ENCODE measurements at regions not wholly inside any gene's neighbourhood (a gene's known extent, or its start where the extent isn't known, plus 50 kb on each side); places are given as distances from the start of the nearest gene placed in this dataset.
"Not testable (repeated sequence)": the region's sequence is repeated elsewhere in the genome, so short reads cannot be mapped to it uniquely, and the experiment has no call there.

DNA sequence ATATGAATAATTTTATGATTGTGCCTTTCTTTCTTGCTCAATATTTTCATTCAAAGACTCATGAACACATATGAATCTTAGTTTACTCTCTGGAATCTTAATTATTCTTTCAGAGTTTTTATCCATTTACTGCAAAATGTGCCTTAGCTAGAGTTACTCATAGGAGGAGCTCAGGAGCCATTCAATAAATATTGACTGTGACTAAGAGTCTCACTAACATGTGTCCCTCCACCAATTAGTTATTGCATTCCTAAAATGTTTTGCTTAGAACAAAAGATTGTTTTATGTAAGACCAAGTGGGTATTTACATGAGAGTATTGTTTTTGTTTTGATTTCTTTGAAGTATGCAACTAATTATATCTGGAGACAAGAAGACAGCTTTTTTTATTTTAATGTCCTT lies 218.4 kb upstream of the MAST4 start:
- Mint-ChIP-seq H3K4me1 (no peaks in the 10 kb centered on the region), H3K27ac (no peak overlapping the region), H3K4me3 (no peak overlapping the region), H3K9me3 (peaks cover 0 to 19% (median 4%) of the 10 kb centered on the region in 3 donors), H3K36me3 (no peaks in the 10 kb centered on the region), H3K27me3 (peaks cover 16 to 17% of the 10 kb centered on the region in 2 donors)
- no peak for DNase-seq
- ChIA-PET POLR2A (no interaction called here), CTCF (no interaction called here)
- ATAC-seq (replicated peaks in 1 of 4), result no peak
- Histone ChIP-seq H3K27ac (ENCODE audit: low read length) (no peak overlapping the region), H3K27me3 (replicated peaks in 1 of 2; ENCODE audit: control insufficient read depth in 2 of 2, extremely low read depth in 1 of 2, insufficient read depth in 2 of 2, low read length in 1 of 2) (peaks cover 0 to 19% of the 10 kb centered on the region in 2 experiments), H3K36me3 (ENCODE audit: control insufficient read depth in 2 of 2, extremely low read depth in 1 of 2, insufficient read depth in 1 of 2, low read length in 1 of 2) (no peaks in the 10 kb centered on the region), H3K4me3 (ENCODE audit: control insufficient read depth in 1 of 2, extremely low read depth in 1 of 2, low read length in 1 of 2) (no peak overlapping the region), H3K4me1 (ENCODE audit: control insufficient read depth in 1 of 2, extremely low read depth in 1 of 2, insufficient read depth in 2 of 2, low read length in 2 of 2) (no peaks in the 10 kb centered on the region), H3K9me3 (no peaks in the 10 kb centered on the region)

GRCh38 chr5:66378407-66378806 lies 217.8 kb upstream of the MAST4 start:
- Mint-ChIP-seq H3K4me3 (no peak overlapping the region), H3K4me1 (no peaks in the 10 kb centered on the region), H3K27ac (no peak overlapping the region), H3K9me3 (peaks cover 0 to 19% (median 4%) of the 10 kb centered on the region in 3 donors), H3K27me3 (peaks cover 16 to 17% of the 10 kb centered on the region in 2 donors), H3K36me3 (no peaks in the 10 kb centered on the region)
- ATAC-seq (replicated peaks in 1 of 4) (no peak), DNase-seq (no peak)
- ChIA-PET CTCF (no interaction called here), POLR2A (no interaction called here)
- WGBS (ENCODE audit: insufficient coverage), result no CpG with 5 or more reads among the region's 1 CpG
- H3K27me3 ChIP-seq (replicated peaks in 1 of 2; ENCODE audit: control insufficient read depth in 2 of 2, extremely low read depth in 1 of 2, insufficient read depth in 2 of 2, low read length in 1 of 2), result peaks cover 0 to 19% of the 10 kb centered on the region in 2 experiments
- H3K9me3 ChIP-seq, result no peaks in the 10 kb centered on the region
- H3K36me3 ChIP-seq (ENCODE audit: control insufficient read depth in 2 of 2, extremely low read depth in 1 of 2, insufficient read depth in 1 of 2, low read length in 1 of 2), result no peaks in the 10 kb centered on the region
- H3K4me3 ChIP-seq (ENCODE audit: control insufficient read depth in 1 of 2, extremely low read depth in 1 of 2, low read length in 1 of 2), result no peak overlapping the region
- H3K4me1 ChIP-seq (ENCODE audit: control insufficient read depth in 1 of 2, extremely low read depth in 1 of 2, insufficient read depth in 2 of 2, low read length in 2 of 2), result no peaks in the 10 kb centered on the region
- H3K27ac ChIP-seq (ENCODE audit: low read length), result no peak overlapping the region

- WGBS (ENCODE audit: insufficient coverage), result no CpG with 5 or more reads among the region's 3 CpGs
- no peaks in the 10 kb centered on the region for H3K4me1 ChIP-seq (ENCODE audit: control insufficient read depth in 1 of 2, extremely low read depth in 1 of 2, insufficient read depth in 2 of 2, low read length in 2 of 2)
- ATAC-seq (replicated peaks in 1 of 4), result no peak
- H3K36me3 ChIP-seq (ENCODE audit: control insufficient read depth in 2 of 2, extremely low read depth in 1 of 2, insufficient read depth in 1 of 2, low read length in 1 of 2), result no peaks in the 10 kb centered on the region
- no peaks in the 10 kb centered on the region for H3K4me1 Mint-ChIP-seq
- H3K4me3 ChIP-seq (ENCODE audit: control insufficient read depth in 1 of 2, extremely low read depth in 1 of 2, low read length in 1 of 2), result no peak overlapping the region
- POLR2A ChIA-PET, result no interaction called here
- H3K4me3 Mint-ChIP-seq, result no peak overlapping the region
- no peak overlapping the region for H3K27ac Mint-ChIP-seq
- no peaks in the 10 kb centered on the region for H3K36me3 Mint-ChIP-seq
- no peak for DNase-seq
- H3K27me3 Mint-ChIP-seq, result peaks cover 4 to 11% of the 10 kb centered on the region in 2 donors
- no peaks in the 10 kb centered on the region for H3K9me3 ChIP-seq
- CTCF ChIA-PET, result no interaction called here
- H3K27me3 ChIP-seq (replicated peaks in 1 of 2; ENCODE audit: control insufficient read depth in 2 of 2, extremely low read depth in 1 of 2, insufficient read depth in 2 of 2, low read length in 1 of 2), result peaks cover 0 to 14% of the 10 kb centered on the region in 2 experiments
- H3K9me3 Mint-ChIP-seq, result peaks cover 0 to 19% (median 4%) of the 10 kb centered on the region in 3 donors
- H3K27ac ChIP-seq (ENCODE audit: low read length), result no peak overlapping the region
These were observed 214.0 kb upstream of the MAST4 start for GRCh38 chr5:66382152-66382551.

- H3K27ac Mint-ChIP-seq; ATAC-seq (replicated peaks in 1 of 4); H3K4me1 Mint-ChIP-seq; H3K27ac ChIP-seq (ENCODE audit: low read length); H3K4me1 ChIP-seq (ENCODE audit: control insufficient read depth in 1 of 2, extremely low read depth in 1 of 2, insufficient read depth in 2 of 2, low read length in 2 of 2); H3K9me3 Mint-ChIP-seq; DNase-seq; H3K9me3 ChIP-seq; POLR2A ChIA-PET; H3K36me3 Mint-ChIP-seq; CTCF ChIA-PET; H3K4me3 ChIP-seq (ENCODE audit: control insufficient read depth in 1 of 2, extremely low read depth in 1 of 2, low read length in 1 of 2); H3K36me3 ChIP-seq (ENCODE audit: control insufficient read depth in 2 of 2, extremely low read depth in 1 of 2, insufficient read depth in 1 of 2, low read length in 1 of 2); H3K4me3 Mint-ChIP-seq: not testable (repeated sequence)
- H3K27me3 ChIP-seq (replicated peaks in 1 of 2; ENCODE audit: control insufficient read depth in 2 of 2, extremely low read depth in 1 of 2, insufficient read depth in 2 of 2, low read length in 1 of 2), result peaks cover 0 to 14% of the 10 kb centered on the region in 2 experiments
- WGBS (ENCODE audit: insufficient coverage), result no CpG with 5 or more reads among the region's 3 CpGs
- H3K27me3 Mint-ChIP-seq, result peaks cover 8 to 15% of the 10 kb centered on the region in 2 donors
These were observed 191.0 kb upstream of the MAST4 start for GRCh38 chr5:66405145-66405544.

DNA sequence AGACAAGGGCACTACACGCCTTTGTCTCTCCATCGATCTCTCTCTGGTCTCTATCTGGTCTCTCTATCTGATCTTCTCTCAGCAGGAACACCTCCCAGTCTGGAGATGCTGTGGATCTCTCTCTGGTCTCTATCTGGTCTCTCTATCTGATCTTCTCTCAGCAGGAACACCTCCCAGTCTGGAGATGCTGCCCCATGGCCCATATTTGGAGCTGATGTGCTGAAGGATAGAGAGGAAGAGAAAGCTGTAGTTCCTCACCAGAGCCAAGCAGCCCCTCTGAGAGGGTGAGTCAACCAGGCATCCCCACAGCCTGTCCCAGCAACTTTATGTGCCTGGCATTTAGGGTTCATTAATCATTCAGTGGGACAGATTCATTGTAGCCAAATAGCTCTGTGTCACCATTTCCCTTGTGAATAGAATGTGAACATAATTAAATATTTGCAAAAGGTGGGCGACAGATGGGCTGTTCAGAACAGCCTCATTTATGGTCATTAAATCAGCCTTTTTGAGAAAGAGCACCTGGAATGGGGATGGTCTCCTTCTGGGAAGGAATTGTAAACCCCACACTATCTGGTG lies 189.3 kb upstream of the MAST4 start:
- Histone ChIP-seq H3K9me3 (no peaks in the 10 kb centered on the region), H3K27me3 (replicated peaks in 1 of 2; ENCODE audit: control insufficient read depth in 2 of 2, extremely low read depth in 1 of 2, insufficient read depth in 2 of 2, low read length in 1 of 2) (peaks cover 0 to 14% of the 10 kb centered on the region in 2 experiments), H3K4me3 (ENCODE audit: control insufficient read depth in 1 of 2, extremely low read depth in 1 of 2, low read length in 1 of 2) (no peak overlapping the region), H3K27ac (ENCODE audit: low read length) (no peak overlapping the region), H3K4me1 (ENCODE audit: control insufficient read depth in 1 of 2, extremely low read depth in 1 of 2, insufficient read depth in 2 of 2, low read length in 2 of 2) (no peaks in the 10 kb centered on the region), H3K36me3 (ENCODE audit: control insufficient read depth in 2 of 2, extremely low read depth in 1 of 2, insufficient read depth in 1 of 2, low read length in 1 of 2) (no peaks in the 10 kb centered on the region)
- ChIA-PET POLR2A (interaction anchor here in 1 of 2 donors (0.5 kb wide), 1 partner anchor 90 kb away, joined by 4 read pairs; no protein-coding TSS in a partner anchor), CTCF (no interaction called here)
- H3K4me1 Mint-ChIP-seq, result no peaks in the 10 kb centered on the region
- peaks cover 12 to 15% of the 10 kb centered on the region in 2 donors for H3K27me3 Mint-ChIP-seq
- no peak for DNase-seq
- no peak overlapping the region for H3K27ac Mint-ChIP-seq
- H3K36me3 Mint-ChIP-seq, result no peaks in the 10 kb centered on the region
- no CpG with 5 or more reads among the region's 3 CpGs for WGBS (ENCODE audit: insufficient coverage)
- peaks cover 0 to 4% (median 3%) of the 10 kb centered on the region in 3 donors for H3K9me3 Mint-ChIP-seq
- ATAC-seq (replicated peaks in 1 of 4), result no peak
- no peak overlapping the region for H3K4me3 Mint-ChIP-seq

- ChIA-PET CTCF (interaction anchor here in 1 of 2 donors (1.0 kb wide), 1 partner anchor 32 kb away, joined by 8 read pairs; no protein-coding TSS in a partner anchor), POLR2A (no interaction called here)
- H3K36me3 ChIP-seq (ENCODE audit: control insufficient read depth in 2 of 2, extremely low read depth in 1 of 2, insufficient read depth in 1 of 2, low read length in 1 of 2), result no peaks in the 10 kb centered on the region
- H3K9me3 Mint-ChIP-seq, result peaks cover 0 to 4% (median 3%) of the 10 kb centered on the region in 3 donors
- peaks cover 7 to 15% of the 10 kb centered on the region in 2 donors for H3K27me3 Mint-ChIP-seq
- ATAC-seq (replicated peaks in 1 of 4), result no peak
- DNase-seq, result no peak
- H3K4me1 ChIP-seq (ENCODE audit: control insufficient read depth in 1 of 2, extremely low read depth in 1 of 2, insufficient read depth in 2 of 2, low read length in 2 of 2), result no peaks in the 10 kb centered on the region
- H3K27ac ChIP-seq (ENCODE audit: low read length), result no peak overlapping the region
- peaks cover 0 to 14% of the 10 kb centered on the region in 2 experiments for H3K27me3 ChIP-seq (replicated peaks in 1 of 2; ENCODE audit: control insufficient read depth in 2 of 2, extremely low read depth in 1 of 2, insufficient read depth in 2 of 2, low read length in 1 of 2)
- no peak overlapping the region for H3K27ac Mint-ChIP-seq
- no peak overlapping the region for H3K4me3 ChIP-seq (ENCODE audit: control insufficient read depth in 1 of 2, extremely low read depth in 1 of 2, low read length in 1 of 2)
- no peaks in the 10 kb centered on the region for H3K4me1 Mint-ChIP-seq
- H3K9me3 ChIP-seq, result no peaks in the 10 kb centered on the region
- no peaks in the 10 kb centered on the region for H3K36me3 Mint-ChIP-seq
- H3K4me3 Mint-ChIP-seq, result no peak overlapping the region
These were observed 188.4 kb upstream of the MAST4 start for GRCh38 chr5:66407765-66408164.

GRCh38 chr5:66408576-66408975 lies 187.6 kb upstream of the MAST4 start:
- peaks cover 6 to 13% of the 10 kb centered on the region in 2 donors for H3K27me3 Mint-ChIP-seq
- H3K27me3 ChIP-seq (replicated peaks in 1 of 2; ENCODE audit: control insufficient read depth in 2 of 2, extremely low read depth in 1 of 2, insufficient read depth in 2 of 2, low read length in 1 of 2), result peaks cover 0 to 14% of the 10 kb centered on the region in 2 experiments
- no peaks in the 10 kb centered on the region for H3K9me3 ChIP-seq
- H3K27ac Mint-ChIP-seq, result no peak overlapping the region
- DNase-seq, result no peak
- H3K4me1 ChIP-seq (ENCODE audit: control insufficient read depth in 1 of 2, extremely low read depth in 1 of 2, insufficient read depth in 2 of 2, low read length in 2 of 2), result no peaks in the 10 kb centered on the region
- ChIA-PET POLR2A (no interaction called here), CTCF (interaction anchor here in 1 of 2 donors (1.0 kb wide), 1 partner anchor 33 kb away, joined by 8 read pairs; no protein-coding TSS in a partner anchor)
- WGBS (ENCODE audit: insufficient coverage), result 83% methylated on average over 2 of the region's 5 CpGs
- no peaks in the 10 kb centered on the region for H3K36me3 Mint-ChIP-seq
- no peak for ATAC-seq (replicated peaks in 1 of 4)
- no peak overlapping the region for H3K27ac ChIP-seq (ENCODE audit: low read length)
- H3K4me1 Mint-ChIP-seq, result no peaks in the 10 kb centered on the region
- no peaks in the 10 kb centered on the region for H3K36me3 ChIP-seq (ENCODE audit: control insufficient read depth in 2 of 2, extremely low read depth in 1 of 2, insufficient read depth in 1 of 2, low read length in 1 of 2)
- H3K9me3 Mint-ChIP-seq, result peaks cover 0 to 4% (median 3%) of the 10 kb centered on the region in 3 donors
- H3K4me3 ChIP-seq (ENCODE audit: control insufficient read depth in 1 of 2, extremely low read depth in 1 of 2, low read length in 1 of 2), result no peak overlapping the region
- H3K4me3 Mint-ChIP-seq, result no peak overlapping the region
